ENCODE measurements at regions not wholly inside any gene's neighbourhood (a gene's known extent, or its start where the extent isn't known, plus 50 kb on each side); places are given as distances from the start of the nearest gene placed in this dataset.

- TF ChIP-seq CTCF (IDR thresholded peaks at IDR 0.05) = no peak
- TF ChIP-seq ZFX (IDR thresholded peaks at IDR 0.05; ENCODE audit: borderline replicate concordance) = no peak
Observed at GRCh38 chr10:3539696-3540383, 245.2 kb downstream of the KLF6 start.

Data from 22Rv1 (cell line).